GM23338 (cell line): ENCODE measurements at regions not wholly inside any gene's neighbourhood (a gene's known extent, or its start where the extent isn't known, plus 50 kb on each side); places are given as distances from the start of the nearest gene placed in this dataset.

Experiments used
- ATAC-seq: fragments of 200-7000 bp; cut with Tn5 transposase; 3 replicates; pipeline ENCODE4 v1.9.1; 2020
- DNase-seq: peaks from one replicate; pipeline ENCODE4 v3.0.0-alpha.2; 2015; ENCODE audit warnings: low spot score
- H2AFZ ChIP-seq: fragments of 200-600 bp; sonication (generic); 2 replicates; pipeline ENCODE4 v1.8.0; 2016; ENCODE audit warnings: antibody characterized with exemption, mild to moderate bottlenecking, moderate library complexity
- H3F3A ChIP-seq: fragments of 200-600 bp; sonication (generic); replicated peaks from 2 replicates; pipeline ENCODE4 v1.8.0; 2017; ENCODE audit warnings: antibody characterized with exemption, mixed run types, low read depth
- H3K27ac ChIP-seq: fragments of 200-600 bp; sonication (generic); 2 replicates; pipeline ENCODE4 v1.6.1; 2016; ENCODE audit warnings: low read depth
- H3K27me3 ChIP-seq: fragments of 200-600 bp; sonication (generic); 2 replicates; pipeline ENCODE4 v1.8.0; 2016; ENCODE audit warnings: mild to moderate bottlenecking, mixed run types, moderate library complexity; ENCODE audit not compliant: insufficient read depth
- H3K36me3 ChIP-seq: fragments of 200-600 bp; sonication (generic); 2 replicates; pipeline ENCODE4 v1.8.0; 2016; ENCODE audit warnings: mild to moderate bottlenecking; ENCODE audit not compliant: insufficient read depth
- H3K4me1 ChIP-seq: fragments of 200-600 bp; sonication (generic); 2 replicates; pipeline ENCODE4 v1.8.0; 2016; ENCODE audit warnings: mild to moderate bottlenecking, moderate library complexity; ENCODE audit not compliant: insufficient read depth
- H3K4me2 ChIP-seq: fragments of 200-600 bp; sonication (generic); 2 replicates; pipeline ENCODE4 v1.7.1; 2017; ENCODE audit warnings: mixed run types
- H3K4me3 ChIP-seq: fragments of 200-600 bp; sonication (generic); 2 replicates; pipeline ENCODE4 v1.6.1; 2016; ENCODE audit warnings: mixed run types
- H3K79me2 ChIP-seq: fragments of 200-600 bp; sonication (generic); replicated peaks from 2 replicates; pipeline ENCODE4 v1.8.0; 2017; ENCODE audit warnings: mild to moderate bottlenecking; ENCODE audit not compliant: insufficient read depth
- H3K9me2 ChIP-seq: fragments of 200-600 bp; sonication (generic); 2 replicates; pipeline ENCODE4 v1.8.0; 2017; ENCODE audit not compliant: insufficient read depth
- H4K20me1 ChIP-seq: fragments of 200-600 bp; sonication (generic); replicated peaks from 2 replicates; pipeline ENCODE4 v1.8.0; 2017; ENCODE audit warnings: mild to moderate bottlenecking; ENCODE audit not compliant: insufficient read depth
- H3K27ac Mint-ChIP-seq: 2 replicates; pipeline ENCODE4 v1.8.0; 2020; ENCODE audit warnings: inconsistent platforms, mild to moderate bottlenecking, moderate library complexity, mixed read lengths
- H3K27me3 Mint-ChIP-seq: 3 replicates; pipeline ENCODE4 v1.8.0; 2022; ENCODE audit warnings: low read depth, mild to moderate bottlenecking, moderate library complexity, mixed read lengths, inconsistent platforms; ENCODE audit not compliant: insufficient read depth, poor library complexity
- H3K36me3 Mint-ChIP-seq: 3 replicates; pipeline ENCODE4 v1.8.0; 2021; ENCODE audit warnings: low read depth, mild to moderate bottlenecking, inconsistent platforms, moderate library complexity, mixed read lengths
- H3K4me1 Mint-ChIP-seq: 3 replicates; pipeline ENCODE4 v1.8.0; 2020; ENCODE audit warnings: mild to moderate bottlenecking, inconsistent platforms, mixed read lengths
- H3K4me3 Mint-ChIP-seq: 3 replicates; pipeline ENCODE4 v1.8.0; 2021; ENCODE audit warnings: moderate library complexity, mild to moderate bottlenecking, inconsistent platforms, mixed read lengths
- H3K9me3 Mint-ChIP-seq: 3 replicates; pipeline ENCODE4 v1.8.0; 2020; ENCODE audit warnings: moderate library complexity, mild to moderate bottlenecking, inconsistent platforms, mixed read lengths
- CREB1 ChIP-seq: fragments of 250-450 bp; sonication (Bioruptor Pico); IDR thresholded peaks from 2 replicates; pipeline ENCODE4 v1.5.0; 2020; ENCODE audit warnings: low read depth, mild to moderate bottlenecking, moderate library complexity
- ETS1 ChIP-seq: IDR thresholded peaks from 2 replicates; pipeline ENCODE4 v1.6.1; 2016; ENCODE audit warnings: antibody characterized with exemption
- EZH2 ChIP-seq: fragments of 200-600 bp; sonication (generic); IDR thresholded peaks from one replicate; pipeline ENCODE4 v1.8.0; 2017; ENCODE audit warnings: antibody characterized with exemption, mild to moderate bottlenecking, low read depth; ENCODE audit not compliant: unreplicated experiment
- EZH2phosphoT487 ChIP-seq: fragments of 200-600 bp; sonication (generic); IDR thresholded peaks from one replicate; pipeline ENCODE4 v1.8.1; 2018; ENCODE audit warnings: antibody characterized with exemption; ENCODE audit not compliant: unreplicated experiment
- JUNB ChIP-seq: IDR thresholded peaks from one replicate; pipeline ENCODE4 v1.6.1; 2016; ENCODE audit warnings: antibody characterized with exemption; ENCODE audit not compliant: unreplicated experiment
- NANOG ChIP-seq: IDR thresholded peaks from 2 replicates; pipeline ENCODE4 v1.6.1; 2016; ENCODE audit warnings: antibody characterized with exemption, borderline replicate concordance
- STAT1 ChIP-seq: IDR thresholded peaks from one replicate; pipeline ENCODE4 v1.6.1; 2016; ENCODE audit warnings: antibody characterized with exemption; ENCODE audit not compliant: unreplicated experiment
- ZNF114 ChIP-seq: fragments of 250-450 bp; sonication (Bioruptor Pico); IDR thresholded peaks from 2 replicates; pipeline ENCODE4 v1.5.0; 2020; ENCODE audit warnings: mild to moderate bottlenecking, moderate library complexity
- ZNF331 ChIP-seq: fragments of 250-450 bp; sonication (Bioruptor Pico); IDR thresholded peaks from 2 replicates; pipeline ENCODE4 v1.5.0; 2020; ENCODE audit warnings: low read depth, mild to moderate bottlenecking, moderate library complexity
- TF ChIP-seq, protein P1 (sequence below), 2 experiments: fragments of 200-600 bp in 1 of 2; sonication (generic) in 1 of 2; conservative IDR thresholded peaks; 2 replicates each; pipeline versions ENCODE4 v1.5.1 to v1.6.1; 2016 to 2017; ENCODE audit warnings: antibody characterized with exemption in 2 of 2, low read depth in 2 of 2, mild to moderate bottlenecking in 2 of 2, moderate library complexity in 1 of 2
- TF ChIP-seq, protein P2 (sequence below): IDR thresholded peaks from one replicate; pipeline ENCODE4 v1.6.1; 2018; ENCODE audit warnings: antibody characterized with exemption; ENCODE audit not compliant: unreplicated experiment

DNA sequence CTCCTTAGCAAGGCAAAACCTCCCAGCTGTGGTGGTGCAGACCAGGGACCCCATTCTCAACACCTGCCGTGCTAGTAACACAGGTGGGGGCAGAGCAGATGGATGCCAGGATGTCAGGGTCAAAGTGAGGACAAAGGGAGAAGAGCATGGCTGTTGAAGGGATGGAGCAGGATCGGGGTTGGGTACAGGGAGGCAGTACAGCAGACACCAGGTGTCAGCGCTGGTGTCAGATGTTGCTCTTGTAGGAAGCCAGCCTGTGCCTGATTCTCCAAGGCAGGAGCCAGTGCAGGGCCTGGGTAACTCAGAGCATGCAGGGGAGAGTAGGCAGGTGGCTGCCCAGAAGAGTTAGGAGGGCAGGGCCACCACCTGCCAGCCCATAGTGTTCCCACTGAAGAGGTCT is 222.1 kb upstream of the SPRED2 start:
- no peak overlapping the region for H3K4me3 ChIP-seq
- H4K20me1 ChIP-seq: no peaks in the 10 kb centered on the region
- Mint-ChIP-seq H3K4me3 (no peak overlapping the region), H3K4me1 (no peaks in the 10 kb centered on the region; the same call in 2 of the 3 replicates), H3K27ac (no peak overlapping the region), H3K27me3 (peaks cover 2% of the 10 kb centered on the region), H3K36me3 (no peaks in the 10 kb centered on the region), H3K9me3 (no peaks in the 10 kb centered on the region)
- TF ChIP-seq ZNF114 (CRISPR knock-in tag): no peak
- TF ChIP-seq, protein P1, sequence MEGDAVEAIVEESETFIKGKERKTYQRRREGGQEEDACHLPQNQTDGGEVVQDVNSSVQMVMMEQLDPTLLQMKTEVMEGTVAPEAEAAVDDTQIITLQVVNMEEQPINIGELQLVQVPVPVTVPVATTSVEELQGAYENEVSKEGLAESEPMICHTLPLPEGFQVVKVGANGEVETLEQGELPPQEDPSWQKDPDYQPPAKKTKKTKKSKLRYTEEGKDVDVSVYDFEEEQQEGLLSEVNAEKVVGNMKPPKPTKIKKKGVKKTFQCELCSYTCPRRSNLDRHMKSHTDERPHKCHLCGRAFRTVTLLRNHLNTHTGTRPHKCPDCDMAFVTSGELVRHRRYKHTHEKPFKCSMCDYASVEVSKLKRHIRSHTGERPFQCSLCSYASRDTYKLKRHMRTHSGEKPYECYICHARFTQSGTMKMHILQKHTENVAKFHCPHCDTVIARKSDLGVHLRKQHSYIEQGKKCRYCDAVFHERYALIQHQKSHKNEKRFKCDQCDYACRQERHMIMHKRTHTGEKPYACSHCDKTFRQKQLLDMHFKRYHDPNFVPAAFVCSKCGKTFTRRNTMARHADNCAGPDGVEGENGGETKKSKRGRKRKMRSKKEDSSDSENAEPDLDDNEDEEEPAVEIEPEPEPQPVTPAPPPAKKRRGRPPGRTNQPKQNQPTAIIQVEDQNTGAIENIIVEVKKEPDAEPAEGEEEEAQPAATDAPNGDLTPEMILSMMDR (conservative IDR thresholded peaks at IDR 0.05; ENCODE audit: low read depth in 2 of 2): peak in 1 of 2 experiments; percentile 15; a peak in 1 of 4 replicates
- DNase-seq (no peak), ATAC-seq (peak; percentile 44; the same call in 1 of the 3 replicates)
- H3K27ac ChIP-seq: no peak overlapping the region
- no peaks in the 10 kb centered on the region for H3K36me3 ChIP-seq
- H3K4me2 ChIP-seq: no peak overlapping the region
- no peaks in the 10 kb centered on the region for H3K79me2 ChIP-seq
- no peaks in the 10 kb centered on the region for H3K9me2 ChIP-seq
- no peaks in the 10 kb centered on the region for H3K27me3 ChIP-seq
- no peaks in the 10 kb centered on the region for H3K4me1 ChIP-seq
- H3F3A ChIP-seq: no peaks in the 10 kb centered on the region
- H2AFZ ChIP-seq: no peak overlapping the region

- Mint-ChIP-seq H3K27ac (no peak overlapping the region), H3K27me3 (peaks cover 2% of the 10 kb centered on the region), H3K4me1 (no peaks in the 10 kb centered on the region), H3K9me3 (no peaks in the 10 kb centered on the region), H3K4me3 (no peak overlapping the region), H3K36me3 (no peaks in the 10 kb centered on the region)
- Histone ChIP-seq H3K9me2 (0 out of 2 replicates have a peak, but pooled peaks cover 6% of the 10 kb centered on the region), H3K27ac (no peak overlapping the region), H3K4me1 (no peaks in the 10 kb centered on the region), H3K4me2 (no peak overlapping the region), H3K27me3 (no peaks in the 10 kb centered on the region), H3K79me2 (no peaks in the 10 kb centered on the region), H3F3A (no peaks in the 10 kb centered on the region), H2AFZ (no peak overlapping the region), H4K20me1 (no peaks in the 10 kb centered on the region), H3K4me3 (no peak overlapping the region), H3K36me3 (no peaks in the 10 kb centered on the region)
- no peak for DNase-seq
- no peak for ATAC-seq
- TF ChIP-seq ETS1 (no peak), STAT1 (no peak), NANOG (no peak), ZNF331 (CRISPR knock-in tag) (no peak), EZH2 (no peak), JUNB (no peak), CREB1 (CRISPR knock-in tag) (no peak), EZH2phosphoT487 (no peak)
- TF ChIP-seq, protein P1 (conservative IDR thresholded peaks at IDR 0.05; ENCODE audit: low read depth in 2 of 2): no peak
- TF ChIP-seq, protein P2, sequence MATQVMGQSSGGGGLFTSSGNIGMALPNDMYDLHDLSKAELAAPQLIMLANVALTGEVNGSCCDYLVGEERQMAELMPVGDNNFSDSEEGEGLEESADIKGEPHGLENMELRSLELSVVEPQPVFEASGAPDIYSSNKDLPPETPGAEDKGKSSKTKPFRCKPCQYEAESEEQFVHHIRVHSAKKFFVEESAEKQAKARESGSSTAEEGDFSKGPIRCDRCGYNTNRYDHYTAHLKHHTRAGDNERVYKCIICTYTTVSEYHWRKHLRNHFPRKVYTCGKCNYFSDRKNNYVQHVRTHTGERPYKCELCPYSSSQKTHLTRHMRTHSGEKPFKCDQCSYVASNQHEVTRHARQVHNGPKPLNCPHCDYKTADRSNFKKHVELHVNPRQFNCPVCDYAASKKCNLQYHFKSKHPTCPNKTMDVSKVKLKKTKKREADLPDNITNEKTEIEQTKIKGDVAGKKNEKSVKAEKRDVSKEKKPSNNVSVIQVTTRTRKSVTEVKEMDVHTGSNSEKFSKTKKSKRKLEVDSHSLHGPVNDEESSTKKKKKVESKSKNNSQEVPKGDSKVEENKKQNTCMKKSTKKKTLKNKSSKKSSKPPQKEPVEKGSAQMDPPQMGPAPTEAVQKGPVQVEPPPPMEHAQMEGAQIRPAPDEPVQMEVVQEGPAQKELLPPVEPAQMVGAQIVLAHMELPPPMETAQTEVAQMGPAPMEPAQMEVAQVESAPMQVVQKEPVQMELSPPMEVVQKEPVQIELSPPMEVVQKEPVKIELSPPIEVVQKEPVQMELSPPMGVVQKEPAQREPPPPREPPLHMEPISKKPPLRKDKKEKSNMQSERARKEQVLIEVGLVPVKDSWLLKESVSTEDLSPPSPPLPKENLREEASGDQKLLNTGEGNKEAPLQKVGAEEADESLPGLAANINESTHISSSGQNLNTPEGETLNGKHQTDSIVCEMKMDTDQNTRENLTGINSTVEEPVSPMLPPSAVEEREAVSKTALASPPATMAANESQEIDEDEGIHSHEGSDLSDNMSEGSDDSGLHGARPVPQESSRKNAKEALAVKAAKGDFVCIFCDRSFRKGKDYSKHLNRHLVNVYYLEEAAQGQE: no peak
These were observed 219.7 kb upstream of the SPRED2 start for GRCh38 chr2:65652066-65652465.
